PC-9 (cell line): ENCODE measurements at regions not wholly inside any gene's neighbourhood (a gene's known extent, or its start where the extent isn't known, plus 50 kb on each side); places are given as distances from the start of the nearest gene placed in this dataset.

Experiments
- BruUV-seq: library from RNA; stranded (reverse); fragments of 400-500 nt; replicated peaks from 2 replicates; lab custom pipeline; 2021; lab: Mats Ljungman, UMichigan
- CTCF ChIA-PET: fragments of 300-600 bp; sonication (Branson Sonifier 250); formaldehyde crosslinking; loops from one replicate; lab custom pipeline; 2022; ENCODE audit warnings: antibody characterized with exemption; lab: Charles Lee
- POLR2A ChIA-PET: fragments of 300-600 bp; sonication (Branson Sonifier 250); formaldehyde crosslinking; loops from one replicate; lab custom pipeline; 2022; ENCODE audit warnings: antibody characterized with exemption; ENCODE audit not compliant: unreplicated experiment; lab: Charles Lee
- DNase-seq, 2 experiments: peaks; one replicate each; pipeline versions ENCODE4 v3.0.0 to v3.0.0-alpha.2; 2015 to 2022; ENCODE audit warnings: mixed read lengths in 1 of 2
- H2AFZ ChIP-seq: fragments of 200-600 bp; sonication (generic); 2 replicates; pipeline ENCODE4 v1.8.1; 2017; ENCODE audit warnings: antibody characterized with exemption
- H3F3A ChIP-seq: fragments of 200-600 bp; sonication (generic); 2 replicates; pipeline ENCODE4 v1.8.1; 2017; ENCODE audit warnings: antibody characterized with exemption, mild to moderate bottlenecking, low read depth; ENCODE audit not compliant: insufficient read depth
- H3K27ac ChIP-seq: fragments of 200-600 bp; sonication (generic); 2 replicates; pipeline ENCODE4 v1.6.1; 2016; ENCODE audit warnings: mixed run types
- H3K27me3 ChIP-seq: fragments of 200-600 bp; sonication (generic); 2 replicates; pipeline ENCODE4 v1.6.1; 2016; ENCODE audit warnings: low read depth, mixed run types; ENCODE audit not compliant: insufficient read depth
- H3K36me3 ChIP-seq: fragments of 200-600 bp; sonication (generic); 2 replicates; pipeline ENCODE4 v1.6.1; 2016; ENCODE audit warnings: low read depth, mixed run types
- H3K4me1 ChIP-seq: fragments of 200-600 bp; sonication (generic); replicated peaks from 2 replicates; pipeline ENCODE4 v1.6.1; 2016; ENCODE audit warnings: mixed run types; ENCODE audit not compliant: insufficient read depth
- H3K4me2 ChIP-seq: fragments of 200-600 bp; sonication (generic); 2 replicates; pipeline ENCODE4 v1.6.1; 2017; ENCODE audit warnings: mixed run types
- H3K4me3 ChIP-seq: fragments of 200-600 bp; sonication (generic); 2 replicates; pipeline ENCODE4 v1.6.1; 2016; ENCODE audit warnings: mixed run types
- H3K79me2 ChIP-seq: fragments of 200-600 bp; sonication (generic); 2 replicates; pipeline ENCODE4 v1.6.1; 2017; ENCODE audit warnings: low read depth, mixed run types
- H3K9me2 ChIP-seq: fragments of 200-600 bp; sonication (generic); 2 replicates; pipeline ENCODE4 v1.8.1; 2017; ENCODE audit warnings: mild to moderate bottlenecking; ENCODE audit not compliant: insufficient read depth
- H3K9me3 ChIP-seq: fragments of 200-600 bp; sonication (generic); 2 replicates; pipeline ENCODE4 v1.8.1; 2016; ENCODE audit warnings: low read depth; ENCODE audit not compliant: insufficient read depth
- H4K20me1 ChIP-seq: fragments of 200-600 bp; sonication (generic); 2 replicates; pipeline ENCODE4 v1.8.1; 2017; ENCODE audit not compliant: insufficient read depth
- EZH2 ChIP-seq: fragments of 200-600 bp; sonication (generic); IDR thresholded peaks from 2 replicates; pipeline ENCODE4 v1.8.0; 2017; ENCODE audit warnings: antibody characterized with exemption, low read depth
- intact Hi-C: fragments of 100-400 bp; cut with micrococcal nuclease; formaldehyde crosslinking; loops from one replicate; pipeline ENCODE4 v1.10.0; 2022; ENCODE audit not compliant: unreplicated experiment
- TF ChIP-seq, protein P1 (sequence below): fragments of 200-600 bp; sonication (generic); conservative IDR thresholded peaks from 2 replicates; pipeline ENCODE4 v1.6.1; 2017; ENCODE audit warnings: mixed run types, antibody characterized with exemption, mild to moderate bottlenecking, moderate library complexity

- TF ChIP-seq, protein P1, sequence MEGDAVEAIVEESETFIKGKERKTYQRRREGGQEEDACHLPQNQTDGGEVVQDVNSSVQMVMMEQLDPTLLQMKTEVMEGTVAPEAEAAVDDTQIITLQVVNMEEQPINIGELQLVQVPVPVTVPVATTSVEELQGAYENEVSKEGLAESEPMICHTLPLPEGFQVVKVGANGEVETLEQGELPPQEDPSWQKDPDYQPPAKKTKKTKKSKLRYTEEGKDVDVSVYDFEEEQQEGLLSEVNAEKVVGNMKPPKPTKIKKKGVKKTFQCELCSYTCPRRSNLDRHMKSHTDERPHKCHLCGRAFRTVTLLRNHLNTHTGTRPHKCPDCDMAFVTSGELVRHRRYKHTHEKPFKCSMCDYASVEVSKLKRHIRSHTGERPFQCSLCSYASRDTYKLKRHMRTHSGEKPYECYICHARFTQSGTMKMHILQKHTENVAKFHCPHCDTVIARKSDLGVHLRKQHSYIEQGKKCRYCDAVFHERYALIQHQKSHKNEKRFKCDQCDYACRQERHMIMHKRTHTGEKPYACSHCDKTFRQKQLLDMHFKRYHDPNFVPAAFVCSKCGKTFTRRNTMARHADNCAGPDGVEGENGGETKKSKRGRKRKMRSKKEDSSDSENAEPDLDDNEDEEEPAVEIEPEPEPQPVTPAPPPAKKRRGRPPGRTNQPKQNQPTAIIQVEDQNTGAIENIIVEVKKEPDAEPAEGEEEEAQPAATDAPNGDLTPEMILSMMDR: peak; percentile 72
- no peak for TF ChIP-seq EZH2
- no peaks in the 10 kb centered on the region for H3K79me2 ChIP-seq
- no peak overlapping the region for H3K4me3 ChIP-seq
- no peaks in the 10 kb centered on the region for H3K9me3 ChIP-seq
- H3F3A ChIP-seq: no peaks in the 10 kb centered on the region
- H3K4me1 ChIP-seq: no peaks in the 10 kb centered on the region
- no peaks in the 10 kb centered on the region for H4K20me1 ChIP-seq
- H3K4me2 ChIP-seq: no peak overlapping the region
- H3K27me3 ChIP-seq: no peaks in the 10 kb centered on the region
- BruUV-seq: no TSS peak
- H3K9me2 ChIP-seq: no peaks in the 10 kb centered on the region
- no peak overlapping the region for H2AFZ ChIP-seq
- ChIA-PET CTCF (interaction anchor here (0.7 to 1.0 kb wide), 2 partner anchors 9 to 212 kb away, joined by 3 to 5 read pairs; no protein-coding TSS in a partner anchor), POLR2A (no interaction called here)
- DNase-seq: peak in 1 of 2 experiments; percentile 13
- H3K36me3 ChIP-seq: no peaks in the 10 kb centered on the region
- H3K27ac ChIP-seq: no peak overlapping the region
- intact Hi-C loops: loop anchor here (1.0 to 5.0 kb wide), 3 partner anchors 148 to 280 kb away; no protein-coding TSS in a partner anchor
Measured at GRCh38 chr5:101942321-101942882, 353.7 kb downstream of the SLCO4C1 start.

DNA sequence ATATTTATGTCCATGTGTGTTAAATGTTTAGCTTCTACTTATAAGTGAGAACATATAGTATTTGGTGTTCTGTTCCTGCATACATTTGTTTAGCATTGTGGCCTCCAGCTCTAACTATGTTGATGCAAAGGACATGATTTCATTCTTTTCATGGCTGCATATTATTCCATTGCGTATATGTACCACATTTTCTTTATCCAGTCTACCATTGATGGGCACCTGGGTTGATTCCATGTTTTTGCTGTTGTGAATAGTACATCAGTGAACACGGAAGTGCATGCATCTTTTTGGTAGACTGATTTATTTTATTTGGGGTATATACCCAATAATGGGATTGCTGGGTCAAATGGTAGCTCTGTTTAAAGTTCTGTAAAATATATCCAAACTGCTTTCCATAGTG lies 359.0 kb downstream of the SLCO4C1 start:
- CTCF ChIA-PET: no interaction called here
- intact Hi-C loops: no loop called here
- no peaks in the 10 kb centered on the region for H3K9me3 ChIP-seq
- POLR2A ChIA-PET: no interaction called here
- H3K79me2 ChIP-seq: no peaks in the 10 kb centered on the region
- no peaks in the 10 kb centered on the region for H3K36me3 ChIP-seq
- no peaks in the 10 kb centered on the region for H3F3A ChIP-seq
- no peaks in the 10 kb centered on the region for H4K20me1 ChIP-seq
- no peak overlapping the region for H3K27ac ChIP-seq
- no TSS peak for BruUV-seq
- H3K4me2 ChIP-seq: no peak overlapping the region
- no peaks in the 10 kb centered on the region for H3K4me1 ChIP-seq
- TF ChIP-seq, protein P1: no peak
- no peak for TF ChIP-seq EZH2
- H3K9me2 ChIP-seq: no peaks in the 10 kb centered on the region
- DNase-seq: no peak
- no peaks in the 10 kb centered on the region for H3K27me3 ChIP-seq
- no peak overlapping the region for H3K4me3 ChIP-seq
- no peak overlapping the region for H2AFZ ChIP-seq

GRCh38 chr5:101935086-101935485 lies 361.0 kb downstream of the SLCO4C1 start:
- no peaks in the 10 kb centered on the region for H3K27me3 ChIP-seq
- H3K4me3 ChIP-seq: no peak overlapping the region
- H3K36me3 ChIP-seq: no peaks in the 10 kb centered on the region
- H3K4me2 ChIP-seq: no peak overlapping the region
- no peaks in the 10 kb centered on the region for H3K79me2 ChIP-seq
- no peak for DNase-seq
- no peaks in the 10 kb centered on the region for H3F3A ChIP-seq
- H3K9me2 ChIP-seq: no peaks in the 10 kb centered on the region
- H3K4me1 ChIP-seq: no peaks in the 10 kb centered on the region
- no peak overlapping the region for H2AFZ ChIP-seq
- TF ChIP-seq EZH2: no peak
- TF ChIP-seq, protein P1: no peak
- H3K27ac ChIP-seq: no peak overlapping the region
- ChIA-PET CTCF (no interaction called here), POLR2A (no interaction called here)
- H3K9me3 ChIP-seq: no peaks in the 10 kb centered on the region
- H4K20me1 ChIP-seq: no peaks in the 10 kb centered on the region
- no TSS peak for BruUV-seq
- intact Hi-C loops: no loop called here
